22Rv1 (cell line): ENCODE measurements at regions not wholly inside any gene's neighbourhood (a gene's known extent, or its start where the extent isn't known, plus 50 kb on each side); places are given as distances from the start of the nearest gene placed in this dataset.

ENCODE experiments used
- CTCF ChIP-seq: fragments of 450-650 bp; IDR thresholded peaks from 2 replicates; pipeline ENCODE4 v1.5.1; 2017; ENCODE audit warnings: mild to moderate bottlenecking
- ZFX ChIP-seq: fragments of 450-650 bp; IDR thresholded peaks from 2 replicates; pipeline ENCODE4 v1.6.1; 2017; ENCODE audit warnings: antibody characterized with exemption, borderline replicate concordance

DNA sequence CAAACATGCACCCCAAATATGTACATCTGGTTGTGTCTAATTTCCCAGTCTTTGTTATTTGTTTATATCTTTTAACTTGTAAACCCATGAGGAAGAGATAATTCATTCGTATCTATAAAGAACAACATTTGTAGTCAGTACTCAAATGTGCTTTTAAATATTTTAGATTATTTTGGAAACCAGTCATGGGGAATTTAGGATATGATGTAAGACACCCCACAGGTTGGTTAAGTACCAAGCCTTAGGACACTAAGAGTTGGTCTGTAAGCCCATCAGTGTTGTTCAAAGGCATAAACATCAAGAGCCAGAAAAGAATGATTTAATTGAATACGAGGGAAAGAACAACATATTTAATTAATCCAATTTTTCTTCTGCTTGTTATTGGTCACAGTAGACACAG lies 421.1 kb upstream of the SEMA3C start:
- no peak for TF ChIP-seq CTCF
- no peak for TF ChIP-seq ZFX
